PC-9 (cell line): ENCODE measurements at regions not wholly inside any gene's neighbourhood (a gene's known extent, or its start where the extent isn't known, plus 50 kb on each side); places are given as distances from the start of the nearest gene placed in this dataset.

Experiments used
- BruUV-seq: library from RNA; stranded (reverse); fragments of 400-500 nt; replicated peaks from 2 replicates; lab custom pipeline; 2021; lab: Mats Ljungman, UMichigan
- CTCF ChIA-PET: fragments of 300-600 bp; sonication (Branson Sonifier 250); formaldehyde crosslinking; loops from one replicate; lab custom pipeline; 2022; ENCODE audit warnings: antibody characterized with exemption; lab: Charles Lee
- POLR2A ChIA-PET: fragments of 300-600 bp; sonication (Branson Sonifier 250); formaldehyde crosslinking; loops from one replicate; lab custom pipeline; 2022; ENCODE audit warnings: antibody characterized with exemption; ENCODE audit not compliant: unreplicated experiment; lab: Charles Lee
- DNase-seq, 2 experiments: peaks; one replicate each; pipeline versions ENCODE4 v3.0.0 to v3.0.0-alpha.2; 2015 to 2022; ENCODE audit warnings: mixed read lengths in 1 of 2
- H2AFZ ChIP-seq: fragments of 200-600 bp; sonication (generic); 2 replicates; pipeline ENCODE4 v1.8.1; 2017; ENCODE audit warnings: antibody characterized with exemption
- H3F3A ChIP-seq: fragments of 200-600 bp; sonication (generic); 2 replicates; pipeline ENCODE4 v1.8.1; 2017; ENCODE audit warnings: antibody characterized with exemption, mild to moderate bottlenecking, low read depth; ENCODE audit not compliant: insufficient read depth
- H3K27ac ChIP-seq: fragments of 200-600 bp; sonication (generic); 2 replicates; pipeline ENCODE4 v1.6.1; 2016; ENCODE audit warnings: mixed run types
- H3K27me3 ChIP-seq: fragments of 200-600 bp; sonication (generic); 2 replicates; pipeline ENCODE4 v1.6.1; 2016; ENCODE audit warnings: low read depth, mixed run types; ENCODE audit not compliant: insufficient read depth
- H3K36me3 ChIP-seq: fragments of 200-600 bp; sonication (generic); 2 replicates; pipeline ENCODE4 v1.6.1; 2016; ENCODE audit warnings: low read depth, mixed run types
- H3K4me1 ChIP-seq: fragments of 200-600 bp; sonication (generic); replicated peaks from 2 replicates; pipeline ENCODE4 v1.6.1; 2016; ENCODE audit warnings: mixed run types; ENCODE audit not compliant: insufficient read depth
- H3K4me2 ChIP-seq: fragments of 200-600 bp; sonication (generic); 2 replicates; pipeline ENCODE4 v1.6.1; 2017; ENCODE audit warnings: mixed run types
- H3K4me3 ChIP-seq: fragments of 200-600 bp; sonication (generic); 2 replicates; pipeline ENCODE4 v1.6.1; 2016; ENCODE audit warnings: mixed run types
- H3K79me2 ChIP-seq: fragments of 200-600 bp; sonication (generic); 2 replicates; pipeline ENCODE4 v1.6.1; 2017; ENCODE audit warnings: low read depth, mixed run types
- H3K9me2 ChIP-seq: fragments of 200-600 bp; sonication (generic); 2 replicates; pipeline ENCODE4 v1.8.1; 2017; ENCODE audit warnings: mild to moderate bottlenecking; ENCODE audit not compliant: insufficient read depth
- H3K9me3 ChIP-seq: fragments of 200-600 bp; sonication (generic); 2 replicates; pipeline ENCODE4 v1.8.1; 2016; ENCODE audit warnings: low read depth; ENCODE audit not compliant: insufficient read depth
- H4K20me1 ChIP-seq: fragments of 200-600 bp; sonication (generic); 2 replicates; pipeline ENCODE4 v1.8.1; 2017; ENCODE audit not compliant: insufficient read depth
- EZH2 ChIP-seq: fragments of 200-600 bp; sonication (generic); IDR thresholded peaks from 2 replicates; pipeline ENCODE4 v1.8.0; 2017; ENCODE audit warnings: antibody characterized with exemption, low read depth
- intact Hi-C: fragments of 100-400 bp; cut with micrococcal nuclease; formaldehyde crosslinking; loops from one replicate; pipeline ENCODE4 v1.10.0; 2022; ENCODE audit not compliant: unreplicated experiment
- TF ChIP-seq, protein P1 (sequence below): fragments of 200-600 bp; sonication (generic); conservative IDR thresholded peaks from 2 replicates; pipeline ENCODE4 v1.6.1; 2017; ENCODE audit warnings: mixed run types, antibody characterized with exemption, mild to moderate bottlenecking, moderate library complexity

DNA sequence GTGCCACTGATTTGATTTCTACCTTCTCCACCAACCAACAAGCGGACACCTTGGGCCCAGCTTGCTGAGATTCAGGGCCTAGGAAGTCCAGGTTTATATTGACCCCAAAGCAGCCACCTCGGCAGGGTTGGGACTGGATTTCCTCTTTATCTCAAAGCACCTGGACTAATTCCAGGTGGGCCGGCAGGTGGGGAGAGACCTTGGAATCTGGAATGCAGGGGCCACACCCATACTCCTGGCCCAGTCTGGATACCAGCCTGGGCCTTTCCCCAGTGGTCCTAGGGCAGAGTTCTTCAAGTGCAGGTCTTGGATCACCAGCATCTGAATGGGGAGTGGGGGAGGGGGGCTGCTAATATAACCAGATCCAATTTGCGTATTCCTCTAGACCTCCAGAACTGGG lies 93.1 kb downstream of the PCDH1 start:
- no peaks in the 10 kb centered on the region for H3K9me3 ChIP-seq
- ChIA-PET CTCF (interaction anchor here (0.6 kb wide), 1 partner anchor 191 kb away, joined by 3 read pairs; no protein-coding TSS in a partner anchor), POLR2A (interaction anchor here (0.5 to 0.6 kb wide), 2 partner anchors 54 to 69 kb away, joined by 3 read pairs; no protein-coding TSS in a partner anchor)
- peak overlapping the region; percentile 50 for H3K4me2 ChIP-seq
- no peaks in the 10 kb centered on the region for H3K27me3 ChIP-seq
- H4K20me1 ChIP-seq = no peaks in the 10 kb centered on the region
- H3F3A ChIP-seq = no peaks in the 10 kb centered on the region
- no peak overlapping the region for H3K4me3 ChIP-seq
- no peaks in the 10 kb centered on the region for H3K36me3 ChIP-seq
- H3K79me2 ChIP-seq = no peaks in the 10 kb centered on the region
- H2AFZ ChIP-seq = no peak overlapping the region
- peak in 1 of 2 experiments; percentile 60 for DNase-seq
- no peaks in the 10 kb centered on the region for H3K9me2 ChIP-seq
- H3K27ac ChIP-seq = no peak overlapping the region
- H3K4me1 ChIP-seq = peaks cover 27% of the 10 kb centered on the region
- no TSS peak for BruUV-seq
- intact Hi-C loops = no loop called here
- TF ChIP-seq, protein P1, sequence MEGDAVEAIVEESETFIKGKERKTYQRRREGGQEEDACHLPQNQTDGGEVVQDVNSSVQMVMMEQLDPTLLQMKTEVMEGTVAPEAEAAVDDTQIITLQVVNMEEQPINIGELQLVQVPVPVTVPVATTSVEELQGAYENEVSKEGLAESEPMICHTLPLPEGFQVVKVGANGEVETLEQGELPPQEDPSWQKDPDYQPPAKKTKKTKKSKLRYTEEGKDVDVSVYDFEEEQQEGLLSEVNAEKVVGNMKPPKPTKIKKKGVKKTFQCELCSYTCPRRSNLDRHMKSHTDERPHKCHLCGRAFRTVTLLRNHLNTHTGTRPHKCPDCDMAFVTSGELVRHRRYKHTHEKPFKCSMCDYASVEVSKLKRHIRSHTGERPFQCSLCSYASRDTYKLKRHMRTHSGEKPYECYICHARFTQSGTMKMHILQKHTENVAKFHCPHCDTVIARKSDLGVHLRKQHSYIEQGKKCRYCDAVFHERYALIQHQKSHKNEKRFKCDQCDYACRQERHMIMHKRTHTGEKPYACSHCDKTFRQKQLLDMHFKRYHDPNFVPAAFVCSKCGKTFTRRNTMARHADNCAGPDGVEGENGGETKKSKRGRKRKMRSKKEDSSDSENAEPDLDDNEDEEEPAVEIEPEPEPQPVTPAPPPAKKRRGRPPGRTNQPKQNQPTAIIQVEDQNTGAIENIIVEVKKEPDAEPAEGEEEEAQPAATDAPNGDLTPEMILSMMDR = no peak
- no peak for TF ChIP-seq EZH2

DNA sequence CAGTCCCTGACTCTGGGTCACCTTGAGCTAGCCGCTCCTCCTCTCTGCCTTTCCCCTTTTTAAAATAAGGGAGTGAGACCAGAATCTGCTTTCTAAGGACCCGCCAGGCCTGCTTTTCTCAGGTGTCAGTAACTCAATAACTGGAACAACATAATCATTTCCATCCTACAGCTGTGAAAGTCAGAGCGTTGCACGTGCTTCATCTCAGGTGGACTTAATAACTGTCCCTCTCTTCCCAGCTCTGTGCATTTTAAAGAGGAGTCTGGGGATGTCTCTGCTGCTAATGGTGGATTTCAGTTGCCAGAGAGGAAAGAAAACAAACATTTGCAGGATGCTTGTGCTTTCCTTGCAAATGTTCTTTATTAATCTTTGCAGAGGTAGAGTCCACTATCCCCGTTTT lies 93.7 kb downstream of the PCDH1 start:
- POLR2A ChIA-PET = interaction anchor here (0.6 kb wide), 1 partner anchor 69 kb away, joined by 3 read pairs; no protein-coding TSS in a partner anchor
- no peak for DNase-seq
- no peak for TF ChIP-seq EZH2
- TF ChIP-seq, protein P1 = no peak

DNA sequence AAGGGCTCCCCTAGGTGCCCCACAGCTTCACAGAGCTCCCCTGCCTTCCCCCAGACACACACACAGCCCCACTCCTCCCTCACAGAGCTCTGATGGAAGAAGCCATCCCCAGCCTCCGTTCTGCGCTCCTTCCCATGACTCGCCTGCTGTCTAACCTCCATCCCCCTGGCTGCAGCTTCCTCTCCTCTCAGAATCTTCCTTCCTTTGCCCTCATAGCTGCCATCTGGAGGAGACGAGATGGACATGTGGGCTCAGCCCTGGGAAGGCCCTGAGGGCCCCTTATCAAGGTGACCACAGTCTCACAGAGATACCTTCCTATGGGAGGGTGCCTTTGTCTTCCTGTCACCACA lies 94.3 kb downstream of the PCDH1 start:
- peaks cover 35% of the 10 kb centered on the region for H3K4me1 ChIP-seq
- POLR2A ChIA-PET = no interaction called here
- no peaks in the 10 kb centered on the region for H3K9me2 ChIP-seq
- intact Hi-C loops = no loop called here
- H3K4me2 ChIP-seq = no peak overlapping the region
- TF ChIP-seq, protein P1 = no peak
- TF ChIP-seq EZH2 = no peak
- no peaks in the 10 kb centered on the region for H3K36me3 ChIP-seq
- BruUV-seq = no TSS peak
- no peaks in the 10 kb centered on the region for H4K20me1 ChIP-seq
- H2AFZ ChIP-seq = no peak overlapping the region
- H3K4me3 ChIP-seq = no peak overlapping the region
- H3K27me3 ChIP-seq = no peaks in the 10 kb centered on the region
- H3K9me3 ChIP-seq = no peaks in the 10 kb centered on the region
- CTCF ChIA-PET = interaction anchor here (0.5 kb wide), 1 partner anchor 201 kb away, joined by 4 read pairs; no protein-coding TSS in a partner anchor
- no peaks in the 10 kb centered on the region for H3K79me2 ChIP-seq
- H3K27ac ChIP-seq = no peak overlapping the region
- no peaks in the 10 kb centered on the region for H3F3A ChIP-seq
- no peak for DNase-seq

More for the DNA sequence above, 93.7 kb downstream of the PCDH1 start:
- H3K9me3 ChIP-seq = no peaks in the 10 kb centered on the region
- BruUV-seq = no TSS peak
- H3K79me2 ChIP-seq = no peaks in the 10 kb centered on the region
- H3K4me3 ChIP-seq = no peak overlapping the region
- H3K4me2 ChIP-seq = no peak overlapping the region
- no peaks in the 10 kb centered on the region for H3K36me3 ChIP-seq
- intact Hi-C loops = no loop called here
- peaks cover 32% of the 10 kb centered on the region for H3K4me1 ChIP-seq
- no peaks in the 10 kb centered on the region for H3K9me2 ChIP-seq
- no peaks in the 10 kb centered on the region for H3K27me3 ChIP-seq
- no peaks in the 10 kb centered on the region for H3F3A ChIP-seq
- H2AFZ ChIP-seq = no peak overlapping the region
- CTCF ChIA-PET = interaction anchor here (0.5 to 0.6 kb wide), 2 partner anchors 191 to 201 kb away, joined by 3 to 4 read pairs; no protein-coding TSS in a partner anchor
- H4K20me1 ChIP-seq = no peaks in the 10 kb centered on the region
- no peak overlapping the region for H3K27ac ChIP-seq
